Activated T-cell treated with anti-CD3 and anti-CD28 coated beads for 1 hour (primary cell): ENCODE measurements at regions not wholly inside any gene's neighbourhood (a gene's known extent, or its start where the extent isn't known, plus 50 kb on each side); places are given as distances from the start of the nearest gene placed in this dataset.

Experiments used
- DNase-seq: peaks from one replicate; pipeline ENCODE4 v3.0.0-alpha.2; 2020; ENCODE audit warnings: low read depth

GRCh38 chr2:236855866-236856847 lies 229.5 kb upstream of the COPS8 start:
- DNase-seq = no peak

- no peak for DNase-seq
Measured at GRCh38 chr2:236856848-236857235, 228.8 kb upstream of the COPS8 start.

GRCh38 chr2:236857246-236857645 lies 228.4 kb upstream of the COPS8 start:
- no peak for DNase-seq

- DNase-seq = no peak
Measured at GRCh38 chr2:236857781-236858180, 227.9 kb upstream of the COPS8 start.

- DNase-seq = no peak
Measured at GRCh38 chr2:236858661-236859060, 227.0 kb upstream of the COPS8 start.

- no peak for DNase-seq
Measured at GRCh38 chr2:236859908-236860307, 225.8 kb upstream of the COPS8 start.

GRCh38 chr2:236861196-236861875 lies 224.4 kb upstream of the COPS8 start:
- DNase-seq = no peak

- DNase-seq = no peak
Measured at GRCh38 chr2:236861944-236862343, 223.7 kb upstream of the COPS8 start.

- DNase-seq = no peak
Measured at GRCh38 chr2:236862526-236862925, 223.2 kb upstream of the COPS8 start.

GRCh38 chr2:236862961-236863728 lies 222.5 kb upstream of the COPS8 start:
- no peak for DNase-seq

- no peak for DNase-seq
Measured at GRCh38 chr2:236863729-236864126, 222.0 kb upstream of the COPS8 start.

- no peak for DNase-seq
Measured at GRCh38 chr2:236865052-236865451, 220.6 kb upstream of the COPS8 start.

GRCh38 chr2:236866542-236867340 lies 218.9 kb upstream of the COPS8 start:
- no peak for DNase-seq

- no peak for DNase-seq
Measured at GRCh38 chr2:236867441-236868260, 218.0 kb upstream of the COPS8 start.

- DNase-seq = no peak
Measured at GRCh38 chr2:236870370-236870769, 215.3 kb upstream of the COPS8 start.

GRCh38 chr2:236871500-236872001 lies 214.1 kb upstream of the COPS8 start:
- no peak for DNase-seq

- no peak for DNase-seq
Measured at GRCh38 chr2:236872015-236872414, 213.7 kb upstream of the COPS8 start.

- DNase-seq = no peak
Measured at GRCh38 chr2:236872981-236873380, 212.7 kb upstream of the COPS8 start.

GRCh38 chr2:236873636-236874035 lies 212.1 kb upstream of the COPS8 start:
- DNase-seq = no peak

GRCh38 chr2:236874866-236875481 lies 210.7 kb upstream of the COPS8 start:
- no peak for DNase-seq
